Fibroblast of gingiva (primary cell): ENCODE measurements at regions not wholly inside any gene's neighbourhood (a gene's known extent, or its start where the extent isn't known, plus 50 kb on each side); places are given as distances from the start of the nearest gene placed in this dataset.
"Not testable (repeated sequence)": the region's sequence is repeated elsewhere in the genome, so short reads cannot be mapped to it uniquely, and the experiment has no call there.

Experiments used
- DNase-seq: peaks from one replicate; pipeline ENCODE4 v3.0.0-alpha.2; 2011; ENCODE audit warnings: low read depth

- no peak for DNase-seq
Measured at GRCh38 chr13:40042991-40043390, 387.5 kb downstream of the COG6 start.

- no peak for DNase-seq
Measured at GRCh38 chr13:40043764-40044163, 388.3 kb downstream of the COG6 start.

- DNase-seq: no peak
Measured at GRCh38 chr13:40047322-40047771, 391.9 kb downstream of the COG6 start.

GRCh38 chr13:40048551-40048950, 393.1 kb downstream of the COG6 start:
- DNase-seq: no peak

- no peak for DNase-seq
Measured at GRCh38 chr13:40052954-40053353, 397.5 kb downstream of the COG6 start.

GRCh38 chr13:40053401-40053800, 397.9 kb downstream of the COG6 start:
- DNase-seq: no peak

GRCh38 chr13:40054422-40054821, 399.0 kb downstream of the COG6 start:
- DNase-seq: not testable (repeated sequence)

GRCh38 chr13:40056898-40057619, 401.6 kb downstream of the COG6 start:
- DNase-seq: no peak

GRCh38 chr13:40058757-40059236, 403.3 kb downstream of the COG6 start:
- DNase-seq: peak; percentile 50

- DNase-seq: peak; percentile 19
Measured at GRCh38 chr13:40059540-40060232, 404.2 kb downstream of the COG6 start.

- DNase-seq: peak; percentile 74
Measured at GRCh38 chr13:40060296-40061007, 405.0 kb downstream of the COG6 start.

GRCh38 chr13:40061466-40062450, 406.3 kb downstream of the COG6 start:
- DNase-seq: no peak

- DNase-seq: no peak
Measured at GRCh38 chr13:40063278-40063698, 407.8 kb downstream of the COG6 start.

- DNase-seq: no peak
Measured at GRCh38 chr13:40063703-40064102, 408.2 kb downstream of the COG6 start.

GRCh38 chr13:40064154-40065097, 409.0 kb downstream of the COG6 start:
- DNase-seq: peak; percentile 89

- peak; percentile 53 for DNase-seq
Measured at GRCh38 chr13:40069173-40070044, 413.9 kb downstream of the COG6 start.

- DNase-seq: no peak
Measured at GRCh38 chr13:40070357-40070756, 414.9 kb downstream of the COG6 start.

- DNase-seq: no peak
Measured at GRCh38 chr13:40072663-40073120, 417.2 kb downstream of the COG6 start.

GRCh38 chr13:40074338-40074737, 418.9 kb downstream of the COG6 start:
- DNase-seq: no peak
